Islet precursor cell (in vitro differentiated cells): ENCODE measurements at regions not wholly inside any gene's neighbourhood (a gene's known extent, or its start where the extent isn't known, plus 50 kb on each side); places are given as distances from the start of the nearest gene placed in this dataset.

Experiments
- DNase-seq: peaks from one replicate; pipeline ENCODE4 v3.0.0-alpha.2; 2018

DNA sequence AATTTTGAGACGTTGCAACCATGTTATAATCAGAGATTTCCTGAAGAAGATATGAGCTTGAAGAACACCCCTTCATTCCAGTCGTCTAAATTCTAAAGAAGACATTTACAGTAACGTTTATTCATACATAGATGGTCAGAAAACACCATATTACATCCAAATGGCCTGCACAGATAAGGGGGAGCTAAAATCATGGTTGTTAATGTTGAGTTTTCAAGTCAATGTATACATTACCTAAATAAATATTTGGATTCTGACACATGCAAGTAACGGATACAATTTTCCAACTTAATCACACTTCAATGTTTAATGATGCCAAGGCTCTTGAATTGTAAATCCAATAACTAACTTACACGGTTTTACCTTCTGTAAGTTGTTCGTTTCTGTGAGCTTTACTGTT lies 318.4 kb downstream of the SLC6A15 start:
- no peak for DNase-seq

DNA sequence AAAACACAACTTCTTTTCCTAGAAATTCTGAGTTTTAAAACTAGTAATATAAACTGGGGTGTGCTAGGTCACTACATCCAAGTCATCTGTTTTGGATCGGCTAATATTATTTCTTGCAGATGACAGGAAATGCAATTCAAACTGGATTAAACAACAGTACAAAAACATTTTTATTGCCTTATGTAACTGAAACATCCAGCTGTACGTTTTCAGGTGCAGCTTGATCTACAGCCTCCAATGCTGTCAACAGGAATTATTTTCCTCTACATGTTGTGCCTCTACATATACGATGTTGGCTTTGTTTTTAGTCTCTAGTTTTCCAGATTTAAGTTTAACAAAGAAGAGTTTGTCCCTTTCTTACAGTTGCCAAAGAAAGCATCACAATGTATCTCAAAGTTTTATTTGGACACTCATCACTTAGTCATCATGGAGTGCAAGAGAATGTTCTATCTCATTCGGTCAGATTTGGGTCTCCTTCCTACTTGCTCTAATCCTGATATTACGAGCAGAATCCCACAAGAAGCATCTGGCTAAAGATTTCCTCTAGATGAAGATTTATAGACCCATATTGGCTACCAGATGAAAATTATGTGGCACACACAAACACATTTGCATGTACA lies 326.7 kb downstream of the SLC6A15 start:
- no peak for DNase-seq

DNA sequence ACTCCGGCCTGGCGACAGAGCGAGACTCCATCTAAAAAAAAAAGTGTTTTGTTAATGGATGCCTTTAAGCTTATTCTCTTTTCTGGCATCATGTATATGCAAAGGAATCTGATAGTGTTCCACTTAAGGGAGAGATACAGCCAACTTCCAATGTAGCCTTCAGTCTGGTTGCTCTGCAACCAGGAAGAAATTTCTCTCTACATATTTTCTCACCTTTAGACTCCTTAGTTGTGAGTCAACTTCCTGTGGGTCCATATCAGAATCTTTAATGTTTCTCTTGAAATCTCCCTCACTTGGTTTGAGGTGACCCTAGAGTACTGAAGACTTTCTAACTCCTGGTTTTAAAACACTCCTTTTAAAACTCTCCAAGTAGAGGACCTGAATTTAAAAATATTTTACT lies 340.4 kb downstream of the SLC6A15 start:
- DNase-seq = no peak

DNA sequence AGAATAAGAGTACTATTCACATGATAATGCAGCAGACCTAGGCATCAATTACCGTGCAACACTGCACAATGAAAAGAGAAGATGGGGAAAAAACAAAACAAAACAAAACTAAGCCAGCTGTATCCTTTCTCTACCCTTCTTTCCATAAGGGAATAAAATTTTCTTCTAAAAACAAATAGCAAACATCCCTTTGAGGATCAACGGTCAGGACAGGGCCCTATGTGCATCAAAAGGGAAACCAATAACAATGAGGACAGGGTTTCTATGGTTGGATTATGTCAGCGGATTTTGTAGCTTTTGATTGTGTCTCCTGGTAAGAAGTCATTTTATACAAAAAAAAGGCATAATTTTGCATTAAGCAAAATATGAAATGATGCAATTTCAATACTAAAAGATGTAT lies 350.3 kb downstream of the SLC6A15 start:
- no peak for DNase-seq

DNA sequence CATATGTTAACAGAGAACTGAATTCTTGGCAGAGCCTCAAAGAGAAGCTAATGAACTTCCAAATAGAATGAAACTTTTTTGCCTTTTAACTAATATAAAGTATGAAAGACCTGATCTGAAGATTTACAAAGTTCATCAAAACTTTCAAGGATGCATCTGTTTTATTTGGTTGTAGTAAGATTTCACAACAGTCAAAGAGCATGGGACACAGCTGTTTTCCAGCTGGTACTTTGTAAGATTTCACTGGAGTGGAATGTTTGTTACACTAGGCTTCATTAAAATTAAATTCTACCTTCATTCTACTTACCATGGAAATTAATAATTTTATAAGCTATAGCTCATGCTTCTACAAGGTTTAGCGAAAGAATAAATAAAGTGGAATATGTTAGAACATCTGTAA lies 351.2 kb downstream of the SLC6A15 start:
- no peak for DNase-seq

DNA sequence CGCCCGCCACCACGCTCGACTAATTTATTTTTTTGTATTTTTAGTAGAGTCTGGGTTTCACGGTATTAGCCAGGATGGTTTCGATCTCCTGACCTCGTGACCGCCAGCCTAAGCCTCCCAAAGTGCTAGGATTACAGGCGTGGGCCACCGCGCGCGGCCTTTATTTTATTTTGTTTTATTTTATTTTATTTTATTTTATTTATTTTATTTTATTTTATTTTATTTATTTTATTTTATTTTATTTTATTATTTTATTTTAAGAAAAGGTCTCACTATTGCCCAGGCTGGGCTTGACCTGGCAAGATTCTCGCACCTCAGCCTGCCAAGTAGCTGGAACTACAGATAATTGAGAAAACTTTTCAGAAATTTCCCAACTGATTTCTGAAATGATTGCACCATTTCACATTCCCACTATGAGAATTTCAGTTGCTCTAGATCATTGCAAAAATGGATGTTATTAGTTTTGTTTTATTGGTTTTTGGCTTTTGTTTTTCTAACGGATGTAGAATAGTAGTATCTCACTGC lies 358.3 kb downstream of the SLC6A15 start:
- DNase-seq = no peak

DNA sequence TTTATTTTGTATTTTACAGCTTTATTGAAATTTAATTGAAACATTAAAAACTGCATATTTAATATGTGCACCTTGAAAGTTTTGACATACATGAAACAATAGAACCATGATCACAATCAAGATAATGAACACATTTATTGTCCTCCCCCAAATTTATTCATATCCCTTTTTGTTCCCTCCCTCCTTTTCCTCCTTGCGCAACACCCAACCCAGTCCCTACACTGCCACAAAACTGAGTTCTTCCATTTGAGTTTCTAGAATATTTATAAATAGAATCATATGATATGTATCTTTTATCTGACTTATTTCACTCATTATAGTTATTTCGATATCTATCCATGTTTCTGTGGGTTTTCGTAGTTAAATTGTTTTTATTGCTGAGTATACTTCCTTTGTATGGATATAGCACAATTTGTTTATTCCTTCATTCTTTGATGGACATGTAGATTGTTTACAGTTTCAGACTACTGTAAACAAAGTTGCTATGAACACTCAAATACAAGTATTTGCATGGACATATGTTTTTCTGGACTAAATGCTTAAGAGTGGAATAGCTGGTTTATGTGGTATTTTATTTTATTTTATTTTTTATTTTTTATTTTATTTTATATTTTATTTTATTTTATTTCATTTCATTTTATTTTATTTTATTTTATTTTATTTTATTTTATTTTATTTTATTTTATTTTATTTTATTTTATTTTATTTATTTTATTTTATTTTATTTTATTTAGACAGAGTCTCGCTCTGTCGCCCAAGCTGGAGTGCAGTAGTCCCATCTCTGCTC lies 359.1 kb downstream of the SLC6A15 start:
- DNase-seq = no peak

DNA sequence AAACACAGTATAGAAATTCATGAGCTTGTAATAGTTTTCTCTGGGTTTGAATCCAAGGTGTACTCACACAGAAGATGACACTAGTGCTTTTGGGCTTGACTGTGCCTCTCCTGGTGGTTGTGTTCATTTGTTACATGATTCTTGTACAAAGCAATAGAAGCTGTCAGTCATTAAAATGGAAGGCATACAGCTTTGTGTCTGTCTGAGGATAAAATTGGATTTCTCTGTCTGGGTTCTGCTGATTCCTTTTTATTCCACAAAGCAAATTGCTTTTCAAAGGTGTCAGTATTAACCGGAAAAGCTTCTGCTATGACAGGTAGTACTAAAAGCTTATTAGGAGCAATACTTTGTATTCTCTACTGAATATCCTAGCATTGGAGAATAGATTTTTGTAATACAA lies 361.2 kb downstream of the SLC6A15 start:
- no peak for DNase-seq

DNA sequence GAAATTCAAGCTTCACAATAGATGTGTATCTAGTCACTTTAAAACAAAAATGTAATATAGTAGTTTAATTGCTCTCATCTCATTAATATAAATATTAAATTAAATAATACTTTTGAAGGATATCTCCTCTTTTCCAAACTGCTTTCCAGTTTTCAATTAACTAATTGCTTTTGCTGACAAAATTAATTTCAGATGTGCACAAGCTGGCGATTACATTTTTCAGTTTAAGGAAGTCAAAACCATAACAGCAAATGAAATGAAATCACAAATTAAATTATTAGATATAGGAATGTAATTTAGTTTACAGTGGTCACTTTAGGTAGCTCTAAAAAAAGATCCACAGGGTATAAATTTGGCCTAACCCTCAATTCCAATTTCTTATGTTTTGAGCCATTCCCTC lies 362.1 kb downstream of the SLC6A15 start:
- no peak for DNase-seq

DNA sequence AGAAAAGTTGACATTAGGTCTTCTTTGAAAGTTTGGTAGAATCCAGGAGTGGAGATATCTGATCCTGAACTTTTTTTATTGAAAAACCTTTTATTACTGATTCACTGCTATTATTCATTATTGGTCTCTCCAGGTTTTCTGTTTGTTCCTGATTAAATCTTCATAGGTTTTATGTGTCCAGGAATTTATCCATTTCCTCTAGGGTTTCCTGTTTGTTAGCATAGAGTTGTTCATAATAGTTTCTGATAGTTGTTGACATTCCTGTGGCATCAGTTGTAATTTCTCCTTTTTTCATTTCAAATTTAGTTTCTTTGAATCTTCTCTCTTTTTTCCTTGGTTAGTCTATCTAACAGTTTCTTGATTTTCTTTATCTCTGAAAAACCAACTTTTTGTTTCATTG lies 370.3 kb downstream of the SLC6A15 start:
- DNase-seq = no peak

DNA sequence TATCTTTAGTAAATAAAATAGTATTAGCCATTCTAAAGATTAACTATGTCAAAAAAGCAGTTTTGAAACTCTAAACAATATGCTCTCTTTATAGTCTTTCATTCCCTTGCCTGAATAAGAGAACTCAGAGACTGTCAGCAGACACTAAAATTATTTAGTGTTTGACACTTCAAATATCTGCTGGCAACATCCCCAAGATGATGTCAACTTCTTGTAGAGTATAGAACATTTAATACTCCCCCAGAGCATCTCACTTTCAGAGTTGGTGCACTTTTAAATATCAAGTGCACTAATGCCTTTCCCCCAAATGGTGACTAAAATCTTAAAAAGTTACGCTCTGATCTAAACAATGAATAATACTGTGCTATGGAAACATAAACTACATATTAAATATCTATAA lies 374.9 kb downstream of the SLC6A15 start:
- no peak for DNase-seq

DNA sequence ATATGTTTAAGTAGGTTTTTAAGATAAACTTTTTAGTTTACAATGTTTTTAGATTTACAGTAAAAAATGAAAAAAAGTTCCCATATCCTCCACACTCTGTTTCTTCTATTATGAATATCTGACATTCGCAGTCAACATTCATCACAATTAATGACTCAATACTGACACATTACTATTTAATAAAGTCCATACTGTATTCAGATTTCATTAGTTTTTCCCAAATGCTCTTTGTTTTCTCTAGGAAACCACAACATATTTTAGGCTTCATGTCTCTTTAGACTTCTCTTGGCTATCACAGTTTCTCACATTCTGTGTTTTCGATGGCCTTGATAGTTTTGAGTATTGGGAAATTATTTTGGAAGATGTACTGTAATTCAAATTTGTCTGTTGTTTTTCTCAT lies 399.8 kb downstream of the SLC6A15 start:
- DNase-seq = no peak

DNA sequence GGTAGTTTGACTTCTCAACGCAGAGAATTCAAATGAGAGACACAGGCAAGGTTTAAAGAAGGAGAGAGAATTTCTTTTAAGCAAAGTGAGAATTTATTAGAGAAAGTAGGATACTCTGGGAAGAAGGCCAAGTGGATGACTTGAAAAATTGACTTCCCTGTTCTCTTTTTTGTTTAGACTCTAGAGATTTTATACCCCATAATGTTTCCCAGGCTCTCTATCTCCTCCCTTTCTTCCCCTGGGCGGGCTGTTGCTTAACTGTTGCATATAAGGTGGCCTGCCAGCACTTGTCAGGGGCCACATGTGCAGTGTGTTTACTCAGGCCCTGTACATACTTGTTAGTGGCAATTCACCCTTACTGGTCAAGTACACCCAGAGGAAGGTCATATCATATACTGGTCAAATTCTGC lies 403.7 kb downstream of the SLC6A15 start:
- no peak for DNase-seq

DNA sequence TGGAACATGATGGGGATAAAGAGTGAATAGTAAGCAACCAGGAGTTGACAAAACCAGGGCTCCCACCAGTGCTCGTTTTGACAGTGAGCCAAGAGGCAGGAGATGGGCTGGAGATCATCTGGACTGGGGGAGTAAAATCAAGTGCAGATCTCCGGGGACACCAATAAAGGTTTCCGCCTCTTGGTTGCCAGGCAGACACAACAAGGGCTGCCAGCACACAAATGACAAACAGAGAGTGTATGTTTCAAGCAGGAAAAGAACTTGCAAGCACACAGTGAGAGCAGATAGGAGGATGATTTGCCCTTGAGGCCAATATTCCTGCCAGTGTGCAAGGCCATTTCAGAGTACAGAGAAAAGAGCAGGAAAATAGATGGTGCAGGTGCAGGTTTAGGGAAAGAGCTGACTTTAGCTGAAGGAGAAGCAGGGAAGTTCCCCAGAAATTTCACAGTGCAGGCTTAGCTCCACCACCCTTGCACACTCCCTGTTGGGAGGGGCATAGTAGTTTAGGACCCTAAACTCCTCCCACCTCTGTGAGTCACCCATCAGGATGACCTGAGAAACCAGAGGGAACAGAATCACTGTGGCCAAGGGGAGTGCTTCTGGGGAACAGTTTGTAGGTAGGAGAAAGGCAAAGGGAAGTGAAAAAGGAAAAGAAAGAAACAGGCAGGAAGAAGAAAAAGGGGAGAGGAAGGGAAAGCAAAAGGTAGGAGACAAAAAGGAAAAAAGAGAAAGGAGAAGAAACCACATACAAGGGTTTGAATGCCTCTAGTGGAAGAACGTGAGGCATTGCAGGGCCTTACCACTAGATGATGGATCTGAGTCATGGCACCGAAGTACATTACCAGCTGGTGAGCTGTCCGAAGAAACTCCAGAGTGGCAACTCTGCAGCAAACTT lies 404.4 kb downstream of the SLC6A15 start:
- peak; percentile 82 for DNase-seq

DNA sequence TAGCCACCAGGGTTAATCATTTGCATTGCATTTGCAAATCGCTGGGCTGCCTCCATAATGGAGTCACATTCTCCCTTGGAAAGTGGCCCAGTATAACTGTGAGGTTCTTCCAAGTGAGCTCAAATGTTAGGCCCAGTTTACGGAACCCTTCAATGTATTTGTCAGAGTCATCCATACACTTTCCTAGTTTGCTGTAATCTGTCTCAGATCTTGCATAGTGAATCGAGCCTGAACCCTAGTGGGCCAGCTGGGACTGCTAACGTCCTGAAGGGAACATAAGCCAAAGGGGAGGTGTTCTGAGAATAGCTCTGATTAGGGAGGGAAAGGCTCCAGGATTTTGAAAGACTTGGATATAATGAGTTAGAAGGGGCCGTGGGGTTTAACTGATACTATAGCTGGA lies 406.3 kb downstream of the SLC6A15 start:
- DNase-seq = no peak

DNA sequence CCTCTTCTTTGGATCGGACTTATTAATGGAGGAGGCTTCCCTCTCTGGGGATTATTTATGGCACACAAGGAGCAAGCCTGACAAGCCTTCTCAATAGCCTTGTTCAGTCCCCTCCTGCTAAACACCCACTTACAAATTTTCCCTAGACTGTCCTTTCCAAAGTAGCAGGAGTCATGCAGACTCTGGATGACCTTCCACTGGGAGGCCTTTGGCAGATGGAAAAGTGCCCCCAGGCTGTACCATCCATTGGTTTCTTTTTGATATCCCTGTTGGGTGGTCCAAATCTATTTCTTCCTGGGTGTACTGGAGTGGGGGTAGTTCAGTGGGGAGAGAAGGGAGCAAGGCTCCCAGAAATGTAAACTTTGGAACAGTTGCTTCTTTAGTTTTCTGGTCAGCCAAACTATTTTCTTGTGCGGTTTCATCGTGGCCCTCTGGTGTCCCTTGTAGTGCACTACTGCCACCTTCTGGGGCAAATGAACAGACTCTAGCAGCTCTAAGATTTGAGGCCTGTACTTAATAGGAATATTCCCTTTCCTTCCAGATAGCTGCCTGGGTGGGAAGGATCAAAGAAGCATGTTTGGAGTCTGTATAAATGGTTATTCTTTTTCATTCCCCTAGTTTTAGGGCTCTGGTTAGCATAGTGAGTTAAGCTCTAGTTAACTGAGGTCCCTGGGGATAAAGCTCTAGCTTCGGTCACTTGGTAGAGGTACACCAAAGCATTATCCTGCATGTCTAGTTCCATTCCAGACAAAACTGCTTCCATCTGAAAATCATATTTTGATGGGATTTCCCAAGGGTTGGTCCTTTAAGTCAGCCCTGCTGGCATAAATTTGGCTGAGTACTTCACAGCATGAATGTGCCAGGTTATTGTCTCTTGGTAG lies 409.5 kb downstream of the SLC6A15 start:
- peak; percentile 83 for DNase-seq

DNA sequence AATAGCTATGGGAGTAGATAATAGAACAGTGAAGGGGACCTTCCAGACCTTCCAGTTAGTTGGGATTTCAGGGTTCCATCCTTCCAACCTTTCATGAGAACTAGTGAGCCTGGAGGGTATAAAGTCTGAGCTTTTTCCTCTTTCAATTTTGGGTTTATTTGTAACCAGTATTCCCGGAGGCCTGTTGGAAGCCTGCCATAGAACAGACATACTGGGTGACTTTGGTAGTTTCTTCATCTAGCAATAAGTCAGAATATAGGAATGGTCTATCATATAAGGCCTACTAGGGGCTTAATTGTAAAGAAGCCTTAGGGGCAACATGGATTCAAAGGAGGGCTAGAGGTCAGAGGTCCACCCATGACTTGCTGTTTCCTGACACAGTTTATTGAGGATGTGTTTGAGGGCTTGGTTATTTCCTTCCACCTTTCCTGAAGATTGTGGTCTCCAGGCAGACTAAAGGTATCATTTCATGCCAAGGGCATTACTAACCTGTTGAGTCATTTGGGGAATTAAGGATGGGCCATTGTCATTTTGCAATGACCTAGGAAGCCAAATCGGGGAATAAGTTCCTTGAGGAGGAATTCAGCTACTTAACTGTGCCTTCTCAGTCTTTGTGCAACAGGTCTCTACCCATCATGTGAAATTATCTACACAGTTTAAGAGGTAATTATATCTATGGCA lies 410.3 kb downstream of the SLC6A15 start:
- no peak for DNase-seq

DNA sequence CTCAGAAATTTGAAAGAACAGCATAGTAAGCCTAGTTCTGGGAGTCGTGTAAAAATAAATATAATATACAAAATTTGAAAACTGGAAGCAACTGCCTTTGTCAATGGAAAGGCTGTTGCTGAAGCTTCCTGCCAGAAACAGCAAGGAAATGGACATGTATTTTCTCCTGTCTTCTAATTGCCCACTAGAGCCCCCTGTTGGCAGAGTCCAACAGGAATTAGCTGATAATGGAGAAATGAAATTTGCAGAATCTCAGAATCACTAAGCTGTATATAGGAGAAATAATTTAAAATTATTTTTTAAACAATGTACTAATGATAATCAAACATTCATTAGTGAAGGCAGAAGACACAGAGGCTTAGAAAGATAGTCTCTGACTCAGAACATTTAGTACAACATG lies 414.8 kb downstream of the SLC6A15 start:
- DNase-seq = no peak

DNA sequence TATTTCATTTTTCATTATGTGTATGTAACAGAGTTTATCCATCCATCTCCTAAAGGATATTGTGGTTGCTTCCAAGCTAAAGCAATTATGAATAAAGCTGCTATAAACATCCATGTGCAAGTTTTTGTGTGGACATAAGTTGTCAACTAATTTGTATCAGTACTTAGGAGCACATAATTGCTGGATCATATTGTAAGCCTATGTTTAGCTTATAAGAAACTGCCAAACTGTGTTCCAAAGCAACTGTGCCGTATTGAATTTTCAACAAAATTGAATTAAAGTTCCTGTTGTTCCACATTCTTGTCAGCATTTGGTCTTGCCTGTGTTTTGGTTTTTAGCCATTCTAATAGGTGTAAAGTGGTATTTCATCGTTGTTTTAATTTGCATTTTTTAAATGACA lies 416.9 kb downstream of the SLC6A15 start:
- DNase-seq = no peak

DNA sequence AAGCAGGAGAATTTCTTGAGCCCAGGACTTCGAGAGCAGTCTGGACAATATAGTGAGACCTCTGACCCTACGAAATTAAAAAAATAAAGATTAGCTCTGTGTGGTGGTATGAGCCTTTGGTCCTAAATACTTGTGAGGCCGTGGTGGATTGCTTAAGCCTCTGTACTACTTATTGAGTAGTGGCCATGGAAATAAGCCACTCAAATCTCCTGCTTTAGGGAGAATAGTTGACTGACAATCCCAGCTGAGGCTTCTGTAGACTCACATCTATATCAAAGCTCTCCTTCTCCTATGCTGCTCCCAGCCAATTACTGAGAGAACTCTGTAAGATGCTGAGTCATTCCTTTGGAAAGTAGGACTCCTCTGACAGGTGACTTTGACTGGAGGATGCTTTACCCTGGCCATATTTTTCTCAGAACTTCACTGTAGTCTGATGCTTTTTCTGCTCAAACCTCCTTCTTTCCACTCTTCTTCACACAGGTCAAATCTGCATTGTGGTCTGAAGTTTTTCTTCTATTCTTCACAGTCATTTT lies 420.2 kb downstream of the SLC6A15 start:
- no peak for DNase-seq

DNA sequence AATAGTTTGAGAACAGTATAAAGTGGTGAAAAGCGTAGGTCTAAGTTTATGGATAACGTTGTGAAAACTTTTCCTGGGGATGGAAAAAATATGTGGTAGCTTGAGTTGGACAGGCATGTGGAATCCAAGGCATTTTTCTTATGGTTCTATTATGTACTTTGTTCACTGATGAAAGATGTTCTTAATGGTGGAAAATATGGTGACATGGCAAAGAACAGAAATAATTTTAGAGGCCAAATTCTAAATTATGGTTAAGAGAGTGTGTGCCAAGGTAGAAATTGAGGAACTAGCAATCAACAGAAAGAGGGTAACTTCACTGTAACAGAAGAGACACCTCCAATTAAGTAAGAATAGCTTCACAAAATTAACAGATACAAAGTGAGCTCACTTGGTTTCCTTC lies 427.8 kb downstream of the SLC6A15 start:
- DNase-seq = no peak

DNA sequence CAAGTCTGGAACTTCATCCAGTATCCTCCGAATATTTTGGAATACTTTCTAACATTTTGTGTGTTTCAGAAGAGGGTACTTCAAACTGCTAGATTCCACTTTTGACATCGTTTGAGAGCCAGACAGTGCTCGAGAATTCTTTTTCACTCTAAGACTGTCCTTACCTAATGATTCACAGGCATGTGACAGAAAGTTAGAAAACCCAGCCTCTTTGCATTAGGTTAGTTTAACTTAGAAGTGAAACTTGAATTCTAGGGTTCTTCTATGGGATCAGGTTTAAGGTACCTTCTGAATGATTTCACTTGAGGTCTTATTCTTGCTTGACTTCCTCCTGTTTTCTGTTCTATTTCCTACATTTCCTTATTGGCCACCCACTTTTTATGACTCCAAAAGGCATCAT lies 431.8 kb downstream of the SLC6A15 start:
- no peak for DNase-seq
